ENCODE measurements at regions not wholly inside any gene's neighbourhood (a gene's known extent, or its start where the extent isn't known, plus 50 kb on each side); places are given as distances from the start of the nearest gene placed in this dataset.

DNA sequence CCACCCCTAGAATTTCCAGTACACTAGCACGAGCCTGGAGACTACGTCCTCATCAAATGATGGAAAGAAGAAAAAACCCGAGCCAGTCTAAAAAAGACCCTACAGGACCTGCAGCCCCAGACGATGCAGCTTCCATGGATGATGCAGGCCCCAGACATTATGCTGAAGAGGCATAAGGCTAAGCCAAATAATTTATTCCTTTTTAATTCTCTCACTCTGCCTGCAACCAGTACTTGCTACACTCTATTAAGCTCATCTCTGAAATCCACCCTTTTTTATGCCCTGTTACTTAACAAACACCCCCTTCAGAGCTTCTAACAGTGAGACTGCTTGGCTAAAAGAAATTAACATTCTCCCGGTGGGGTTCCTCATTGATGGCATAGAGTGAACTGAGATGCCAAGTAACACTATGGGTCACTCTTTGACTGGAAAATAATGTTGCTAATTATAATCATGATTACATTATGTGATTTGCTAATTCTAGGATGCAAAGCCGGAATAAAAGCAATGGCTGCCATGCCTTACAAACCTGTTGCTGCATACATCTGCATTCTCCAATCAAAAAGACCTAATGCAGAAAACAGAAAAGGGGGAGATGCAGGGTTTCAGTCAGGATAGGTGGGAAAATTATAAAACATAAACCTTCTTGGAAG lies 1462.4 kb downstream of the UQCRFS1 start:
- no peak for DNase-seq

GRCh38 chr19:27748551-27749152 lies 1464.3 kb downstream of the UQCRFS1 start:
- DNase-seq: no peak

DNA sequence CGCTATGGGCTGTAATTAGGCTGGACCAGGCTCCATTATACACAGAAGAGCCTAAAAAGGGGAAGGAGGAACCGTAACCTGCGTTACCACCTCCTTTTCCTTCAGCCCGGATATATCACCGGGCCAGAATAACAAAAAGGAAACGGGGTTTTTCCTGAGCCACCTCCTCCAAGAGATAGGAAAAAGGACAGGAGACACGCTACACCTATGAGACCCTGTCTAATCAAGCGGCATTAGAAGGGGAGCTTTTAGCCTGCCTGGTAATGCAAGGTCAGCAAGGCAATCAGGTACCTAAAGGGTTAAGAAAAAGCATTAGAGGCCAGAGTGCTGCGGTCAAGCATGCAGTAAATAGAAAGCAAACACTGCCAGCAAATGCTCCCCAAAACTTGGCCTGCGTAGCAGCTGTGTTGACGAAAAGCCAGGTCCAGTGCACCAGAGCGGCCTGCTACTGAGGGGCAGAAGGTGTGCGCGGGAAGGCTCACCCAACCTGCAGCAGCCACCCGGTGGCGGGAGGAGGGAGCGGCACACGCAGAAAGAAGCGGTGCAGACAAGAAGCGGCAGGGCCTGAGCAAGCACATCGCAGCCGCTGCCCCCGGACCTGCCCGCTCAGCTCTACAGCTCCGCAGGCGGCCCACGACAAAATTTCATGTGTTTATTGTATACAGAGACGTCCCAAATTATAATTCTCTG lies 1466.1 kb downstream of the UQCRFS1 start:
- peak; percentile 73 to 85 for DNase-seq

- DNase-seq: no peak
These were observed 1466.9 kb downstream of the UQCRFS1 start for GRCh38 chr19:27745978-27746542.

GRCh38 chr19:27744926-27745768 lies 1467.8 kb downstream of the UQCRFS1 start:
- no peak for DNase-seq

DNA sequence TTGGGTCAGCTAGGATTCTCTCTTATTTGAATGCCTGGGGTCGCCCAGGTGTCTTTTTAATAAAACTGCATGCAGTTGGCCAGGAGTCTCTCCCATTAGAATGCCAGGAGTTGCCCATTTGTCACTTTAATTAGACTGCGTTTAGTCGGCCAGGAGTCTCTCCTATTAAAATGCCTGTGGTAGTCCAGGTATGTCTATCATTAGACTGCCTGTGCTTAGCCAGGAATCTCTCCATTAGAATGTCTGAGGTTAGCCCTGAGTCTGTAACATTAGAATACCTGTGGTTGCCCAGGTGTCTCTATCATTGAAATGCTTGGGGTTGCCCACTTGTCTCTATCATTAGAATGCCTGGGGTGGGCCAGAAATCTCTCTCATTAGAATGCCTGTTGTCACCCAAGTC lies 1470.9 kb downstream of the UQCRFS1 start:
- DNase-seq: no peak

DNA sequence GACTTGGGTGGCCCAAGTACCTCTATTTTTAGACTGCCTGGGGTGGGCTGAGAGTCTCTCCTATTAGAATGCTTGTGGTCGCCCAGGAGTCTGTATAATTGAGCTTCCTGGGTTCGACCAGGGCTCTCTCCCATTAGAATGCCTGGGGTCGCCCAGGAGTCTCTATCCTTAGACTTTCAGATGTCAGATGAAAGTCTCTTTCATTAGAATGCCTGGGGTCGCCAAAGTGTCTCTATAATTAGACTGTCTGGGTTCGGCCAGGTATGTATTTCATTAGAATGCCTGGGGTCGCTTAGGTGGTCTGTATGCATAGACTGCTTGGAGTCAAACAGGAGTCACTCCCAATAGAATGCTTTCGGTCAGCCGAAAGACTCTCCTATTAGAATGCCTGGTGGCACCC lies 1471.7 kb downstream of the UQCRFS1 start:
- DNase-seq: no peak

DNA sequence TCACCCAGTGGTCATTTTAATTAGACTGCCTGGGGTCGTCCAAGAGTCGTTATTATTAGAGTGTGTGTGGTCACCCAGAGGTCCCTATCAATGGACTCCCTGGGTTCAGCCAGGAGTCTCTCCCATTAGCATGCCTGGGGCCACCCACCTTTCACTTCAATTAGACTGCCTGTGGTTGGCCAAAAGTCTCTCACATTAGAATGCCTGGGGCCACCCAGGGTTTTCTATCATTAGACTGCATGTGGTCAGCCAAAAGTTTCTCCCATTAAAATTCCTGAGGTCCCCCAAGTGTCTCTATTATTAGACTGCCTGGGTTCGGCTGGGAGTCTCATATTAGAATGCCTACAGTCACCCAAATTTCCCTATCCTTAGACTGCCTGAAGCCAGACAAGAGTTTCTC lies 1472.6 kb downstream of the UQCRFS1 start:
- DNase-seq: no peak

DNA sequence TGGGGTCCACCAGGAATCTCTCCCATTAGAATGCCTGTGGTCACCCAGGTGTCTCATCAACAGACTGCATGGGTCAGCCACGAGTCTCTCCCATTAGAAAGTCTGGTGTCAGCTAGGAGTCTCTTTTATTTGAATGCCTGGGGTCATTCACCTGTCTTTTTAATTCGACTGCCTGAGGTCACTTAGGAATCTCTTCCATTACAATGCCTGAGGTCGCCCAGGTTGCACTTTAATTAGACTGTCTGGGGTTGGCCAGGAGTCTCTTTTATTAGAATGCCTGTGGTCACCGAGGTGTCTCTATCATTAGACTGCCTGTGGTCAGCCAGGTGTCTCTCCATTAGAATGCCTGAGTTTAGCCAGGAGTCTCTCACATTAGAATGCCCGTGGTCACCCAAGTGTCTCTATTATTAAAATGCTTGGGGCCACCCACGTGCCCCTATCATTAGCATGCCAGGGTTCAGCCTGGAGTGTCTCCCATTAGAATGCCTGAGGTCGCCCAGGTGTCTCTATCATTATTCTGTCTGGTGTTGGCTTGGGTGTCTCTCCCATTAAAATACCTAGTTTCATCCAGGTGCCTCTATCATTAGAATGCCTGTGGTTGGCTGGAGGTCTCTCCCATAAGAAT lies 1474.3 kb downstream of the UQCRFS1 start:
- no peak for DNase-seq

GRCh38 chr19:27736225-27736624 lies 1476.7 kb downstream of the UQCRFS1 start:
- no peak for DNase-seq

DNA sequence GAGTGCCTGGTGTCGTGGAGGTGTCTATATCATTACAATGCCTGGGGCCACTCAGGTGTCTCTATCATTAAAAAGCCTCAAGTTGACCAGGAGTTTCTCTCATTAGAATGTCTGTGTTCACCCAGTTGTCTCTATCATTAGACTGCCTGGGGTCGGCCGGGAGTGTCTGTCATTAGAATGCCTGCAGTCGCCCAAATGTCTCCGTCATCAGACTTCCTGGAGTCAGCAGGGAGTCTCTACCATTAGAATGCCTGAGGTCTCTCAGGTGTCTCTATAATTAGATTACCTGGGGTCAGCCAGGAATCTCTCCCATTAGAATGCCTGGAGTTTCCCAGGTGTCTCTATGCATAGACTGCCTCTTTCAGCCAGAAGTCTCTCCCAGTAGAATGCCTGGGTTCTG lies 1477.6 kb downstream of the UQCRFS1 start:
- DNase-seq: no peak

- DNase-seq: no peak
These were observed 1478.3 kb downstream of the UQCRFS1 start for GRCh38 chr19:27734496-27735220.

DNA sequence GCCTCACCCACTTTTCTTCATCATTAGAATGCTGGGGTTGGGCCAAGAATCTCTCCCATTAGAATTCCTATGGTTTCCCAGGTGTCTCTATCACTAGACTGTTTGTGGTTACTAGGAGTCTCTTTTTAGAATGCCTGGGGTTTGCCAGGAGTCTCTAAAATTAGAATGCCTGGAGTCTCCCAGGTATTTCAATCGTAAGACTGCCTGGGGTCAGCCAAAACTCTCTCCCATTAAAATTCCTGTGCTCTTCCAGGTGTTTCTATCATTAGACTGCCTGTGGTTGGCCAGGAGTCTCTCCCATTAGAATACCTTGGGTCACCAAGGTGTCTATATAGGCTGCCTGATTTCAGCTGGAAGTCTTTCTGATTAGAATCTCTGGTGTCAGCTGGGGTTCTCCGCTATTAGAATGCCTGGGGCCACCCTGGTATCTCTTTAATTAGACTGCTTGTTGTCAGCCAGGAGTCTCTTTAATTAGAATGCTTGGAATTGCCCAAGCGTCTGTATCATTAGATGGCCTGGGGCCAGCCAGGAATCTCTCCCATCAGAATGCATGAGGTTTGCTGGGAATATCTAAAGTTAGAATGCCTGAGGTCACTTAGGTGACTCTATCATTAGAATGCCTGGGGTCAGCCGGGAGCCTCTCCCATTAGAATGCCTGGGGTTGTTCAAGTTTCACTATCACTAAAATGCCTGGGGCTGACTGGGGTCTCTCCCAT lies 1479.2 kb downstream of the UQCRFS1 start:
- DNase-seq: no peak

DNA sequence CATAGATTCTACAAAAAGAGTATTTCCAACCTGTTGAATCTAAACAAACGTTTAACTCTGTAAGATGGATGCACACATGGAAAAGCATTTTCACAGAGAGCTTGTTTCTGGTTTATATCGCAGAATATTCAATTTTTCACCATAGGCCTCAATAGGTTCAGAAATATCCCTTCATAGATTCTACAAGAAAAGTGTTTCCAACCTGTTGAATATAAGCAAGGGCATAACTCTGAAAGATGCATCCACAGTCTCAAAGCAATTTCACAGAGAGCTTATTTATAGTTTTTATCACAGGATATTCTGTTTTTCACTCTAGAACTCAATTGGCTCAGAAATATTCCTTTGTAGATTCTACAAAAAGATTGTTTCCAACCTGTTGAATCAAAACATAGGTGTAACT lies 1483.6 kb downstream of the UQCRFS1 start:
- no peak for DNase-seq

DNA sequence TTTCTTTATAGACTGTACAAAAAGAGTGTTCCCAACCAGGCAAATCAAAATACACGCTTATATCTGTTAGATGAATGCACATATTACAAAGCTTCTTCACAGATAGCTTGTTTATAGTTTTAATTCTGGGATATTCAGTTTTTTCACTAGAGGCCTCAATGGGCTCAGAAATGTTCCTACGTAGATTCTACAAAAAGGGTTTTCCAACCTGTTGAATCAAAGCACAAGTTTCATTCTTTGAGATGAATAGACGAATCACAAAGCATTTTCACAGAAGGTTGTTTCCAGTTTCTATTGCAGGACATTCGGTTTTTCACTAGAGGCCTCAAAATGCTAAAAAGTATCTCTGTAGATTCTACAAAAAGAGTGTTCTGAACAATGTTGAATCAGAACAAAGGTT lies 1490.3 kb downstream of the UQCRFS1 start:
- no peak for DNase-seq

DNA sequence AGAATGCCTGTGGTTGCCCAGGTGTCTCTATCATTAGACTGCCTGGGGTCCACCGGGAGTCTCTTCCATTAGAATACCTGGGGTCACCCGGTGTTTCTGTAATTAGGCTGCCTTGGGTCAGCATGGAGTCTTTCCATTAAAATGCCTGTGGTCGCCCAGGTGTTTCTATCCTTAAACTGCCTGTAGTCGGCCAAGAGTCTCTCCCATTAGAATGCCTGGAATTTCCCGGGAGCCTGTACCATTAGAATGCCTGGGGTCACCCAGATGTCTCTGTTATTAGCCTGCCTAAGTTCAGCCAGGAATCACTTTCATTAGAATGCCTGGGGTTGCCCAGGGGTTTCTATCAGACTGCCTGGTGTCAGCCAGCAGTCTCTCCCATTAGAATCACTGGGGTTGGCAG lies 1492.8 kb downstream of the UQCRFS1 start:
- no peak for DNase-seq

DNA sequence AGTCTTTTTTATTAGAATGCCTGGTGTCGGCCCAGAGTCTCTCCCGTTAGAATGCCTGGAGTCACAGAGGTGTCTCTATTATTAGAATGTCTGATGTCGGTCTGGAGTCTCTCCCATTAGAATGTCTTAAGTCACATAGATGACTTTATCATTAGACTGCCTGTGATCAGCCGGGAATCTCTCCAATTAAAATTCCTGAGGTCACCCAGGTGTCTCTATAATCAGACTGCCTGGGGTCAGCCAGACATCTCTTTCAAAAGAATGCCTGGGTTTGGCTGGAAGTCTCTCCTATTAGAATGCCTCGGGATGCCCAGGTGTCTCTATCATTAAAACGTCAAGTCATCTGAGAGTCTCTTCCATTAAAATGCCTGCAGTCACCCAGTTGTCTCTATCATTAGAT lies 1493.9 kb downstream of the UQCRFS1 start:
- no peak for DNase-seq

- no peak for DNase-seq
These were observed 1494.7 kb downstream of the UQCRFS1 start for GRCh38 chr19:27718234-27718633.

GRCh38 chr19:27717825-27718224 lies 1495.1 kb downstream of the UQCRFS1 start:
- DNase-seq: no peak

GRCh38 chr19:27716922-27717321 lies 1496.0 kb downstream of the UQCRFS1 start:
- no peak for DNase-seq

DNA sequence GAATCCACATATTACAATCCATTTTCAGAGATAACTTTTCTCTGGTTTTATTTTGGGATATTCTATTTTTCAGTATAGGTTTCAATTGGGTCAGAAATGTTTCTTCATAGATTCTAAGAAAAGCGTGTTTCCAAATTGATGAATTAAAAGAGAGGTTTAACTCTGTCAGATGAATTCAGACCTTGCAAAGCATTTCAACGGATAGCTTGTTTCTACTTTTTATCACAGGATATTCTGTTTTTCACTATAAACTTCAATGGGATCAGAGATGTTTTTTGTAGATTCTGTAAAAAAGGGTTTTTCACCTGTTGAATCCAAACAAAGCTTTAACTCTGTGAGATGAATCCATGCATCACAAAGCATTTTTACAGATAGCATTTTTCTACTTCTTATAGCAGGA lies 1498.1 kb downstream of the UQCRFS1 start:
- no peak for DNase-seq

Data from SHP77 (cell line).